K562 (cell line): ENCODE measurements at regions not wholly inside any gene's neighbourhood (a gene's known extent, or its start where the extent isn't known, plus 50 kb on each side); places are given as distances from the start of the nearest gene placed in this dataset.

Source experiments
- ATAC-seq: fragments of 200-7000 bp; cut with Tn5 transposase; 3 replicates; pipeline ENCODE4 v1.9.1; 2020; ENCODE audit warnings: moderate library complexity
- BruUV-seq: library from RNA; stranded (reverse); fragments of 400-500 nt; replicated peaks from 2 replicates; lab custom pipeline; 2021; lab: Mats Ljungman, UMichigan
- CTCF ChIA-PET: fragments of 300-600 bp; formaldehyde crosslinking; extraction: SDS; loops from one replicate; lab custom pipeline; 2021; ENCODE audit warnings: low intra/inter-chr PET ratio; lab: Yijun Ruan, JAX
- POLR2A ChIA-PET: fragments of 300-600, 350-650 bp; sonication (Branson Sonifier 250); formaldehyde crosslinking; extraction: SDS; loops from one replicate; lab custom pipeline; 2021; ENCODE audit warnings: antibody characterized with exemption, inconsistent platforms; lab: Yijun Ruan, JAX
- DNase-seq, 4 experiments: peaks; one replicate each; pipeline versions ENCODE4 v3.0.0 to v3.0.0-alpha.2; 2011 to 2018; ENCODE audit warnings: low spot score in 3 of 4, mixed read lengths in 3 of 4; ENCODE audit errors: extremely low read depth in 1 of 4
- FAIRE-seq: peaks from 2 replicates; lab custom pipeline; 2011; peaks lifted over from hg19 to GRCh38; lab: Jason Lieb, UNC
- H2AFZ ChIP-seq: 2 replicates; pipeline ENCODE4 v1.6.0; 2011; ENCODE audit warnings: low read depth, low read length, control low read depth, inconsistent platforms
- H3K27ac ChIP-seq: fragments of 200-600 bp; 3 replicates; pipeline ENCODE4 v1.8.0; 2011; ENCODE audit warnings: low read depth, mild to moderate bottlenecking, control low read depth, inconsistent platforms, low read length, moderate library complexity, mixed read lengths; ENCODE audit errors: extremely low read depth
- H3K27me3 ChIP-seq, 2 experiments: fragments of 300-600 bp in 1 of 2; 2 replicates in 1 of 2; 3 replicates in 1 of 2; pipeline versions ENCODE4 v1.6.0 to v1.8.0; 2011; ENCODE audit warnings: inconsistent platforms in 2 of 2, low read length in 2 of 2, mild to moderate bottlenecking in 1 of 2, mixed read lengths in 1 of 2, moderate library complexity in 1 of 2; ENCODE audit not compliant: control insufficient read depth in 2 of 2, insufficient read depth in 2 of 2
- H3K36me3 ChIP-seq: fragments of 300-600 bp; 3 replicates; pipeline ENCODE4 v1.8.0; 2011; ENCODE audit warnings: mild to moderate bottlenecking, low read length, inconsistent platforms; ENCODE audit not compliant: control insufficient read depth, insufficient read depth
- H3K4me1 ChIP-seq, 2 experiments: fragments of 200-600 bp in 1 of 2; replicated peaks in 1 of 2; 2 replicates in 1 of 2; 3 replicates in 1 of 2; pipeline versions ENCODE4 v1.5.1 to v1.8.0; 2011; ENCODE audit warnings: inconsistent platforms in 2 of 2, low read length in 2 of 2, mild to moderate bottlenecking in 1 of 2, mixed read lengths in 1 of 2, moderate library complexity in 1 of 2; ENCODE audit not compliant: control insufficient read depth in 2 of 2, insufficient read depth in 2 of 2
- H3K4me2 ChIP-seq: 2 replicates; pipeline ENCODE4 v1.6.1; 2011; ENCODE audit warnings: low read length, control low read depth, inconsistent platforms, mixed read lengths; ENCODE audit not compliant: insufficient read depth
- H3K4me3 ChIP-seq: fragments of 200-600 bp; sonication (generic), shearing (Covaris generic); 2 replicates; pipeline ENCODE4 v1.5.1; 2016; ENCODE audit warnings: control low read depth, inconsistent platforms
- H3K79me2 ChIP-seq: fragments of 200-600 bp; 3 replicates; pipeline ENCODE4 v1.8.0; 2011; ENCODE audit warnings: low read length, inconsistent platforms; ENCODE audit not compliant: control insufficient read depth, insufficient read depth
- H3K9ac ChIP-seq, 2 experiments: 2 replicates each; pipeline versions ENCODE4 v1.6.0 to v1.6.1; 2011; ENCODE audit warnings: low read depth in 2 of 2, low read length in 2 of 2, control low read depth in 1 of 2, inconsistent platforms in 1 of 2, mild to moderate bottlenecking in 1 of 2, mixed read lengths in 1 of 2; ENCODE audit not compliant: insufficient read depth in 1 of 2
- H3K9me1 ChIP-seq: one replicate; pipeline ENCODE4 v1.6.0; 2011; ENCODE audit warnings: inconsistent platforms, mild to moderate bottlenecking, low read length, moderate library complexity; ENCODE audit not compliant: control insufficient read depth, insufficient read depth
- H3K9me3 ChIP-seq: replicated peaks from 2 replicates; pipeline ENCODE4 v1.5.1; 2011; ENCODE audit warnings: low read depth, low read length, inconsistent platforms; ENCODE audit not compliant: control insufficient read depth, insufficient read depth
- H4K20me1 ChIP-seq: replicated peaks from 2 replicates; pipeline ENCODE4 v1.6.1; 2011; ENCODE audit warnings: low read length, inconsistent platforms, mixed read lengths; ENCODE audit not compliant: control insufficient read depth, insufficient read depth
- ADNP ChIP-seq: fragments of 200-800 bp; sonication (Bioruptor generic); IDR thresholded peaks from 2 replicates; pipeline ENCODE4 v1.6.1; 2016; ENCODE audit warnings: missing genetic modification characterization, missing compliant biosample characterization
- CHD4 ChIP-seq: fragments of 200-600 bp; sonication (generic); IDR thresholded peaks from 3 replicates; pipeline ENCODE4 v1.6.1; 2012; ENCODE audit warnings: low read depth, mild to moderate bottlenecking, mixed read lengths, low read length, inconsistent platforms; ENCODE audit not compliant: insufficient read depth, insufficient replicate concordance, poor library complexity, severe bottlenecking
- EZH2 ChIP-seq: IDR thresholded peaks from 2 replicates; pipeline ENCODE4 v1.6.1; 2012; ENCODE audit warnings: low read depth, mild to moderate bottlenecking, inconsistent platforms, low read length, borderline replicate concordance
- FOXP1 ChIP-seq: sonication (generic); formaldehyde crosslinking; IDR thresholded peaks from 2 replicates; pipeline ENCODE4 v1.8.0; 2022; ENCODE audit warnings: mild to moderate bottlenecking, missing genetic modification reagents
- MCM3 ChIP-seq: fragments of 450-650 bp; IDR thresholded peaks from 2 replicates; pipeline ENCODE4 v1.6.1; 2016
- MTF1 ChIP-seq: fragments of 250-450 bp; sonication (Bioruptor Pico); IDR thresholded peaks from 2 replicates; pipeline ENCODE4 v1.9.0; 2021; ENCODE audit warnings: moderate library complexity, mild to moderate bottlenecking, inconsistent platforms, borderline replicate concordance
- MYBL2 ChIP-seq, 2 experiments: fragments of 450-650 bp in 1 of 2; sonication (generic) in 1 of 2; formaldehyde crosslinking in 1 of 2; IDR thresholded peaks; 2 replicates each; pipeline versions ENCODE4 v1.6.1 to v1.8.1; 2017 to 2022; ENCODE audit warnings: borderline replicate concordance in 1 of 2, inconsistent platforms in 1 of 2, low read depth in 1 of 2, mild to moderate bottlenecking in 1 of 2, missing genetic modification reagents in 1 of 2, moderate library complexity in 1 of 2
- NFATC3 ChIP-seq: fragments of 450-650 bp; IDR thresholded peaks from 2 replicates; pipeline ENCODE4 v1.6.1; 2017; ENCODE audit warnings: mild to moderate bottlenecking
- RBBP5 ChIP-seq: fragments of 200-600 bp; sonication (generic); IDR thresholded peaks from 2 replicates; pipeline ENCODE4 v1.6.1; 2012; ENCODE audit warnings: borderline replicate concordance, mild to moderate bottlenecking, low read length, control low read depth, inconsistent platforms; ENCODE audit not compliant: insufficient read depth, poor library complexity, severe bottlenecking
- TAF1 ChIP-seq: IDR thresholded peaks from 2 replicates; pipeline ENCODE4 v1.6.1; 2011; ENCODE audit warnings: mild to moderate bottlenecking, low read length, moderate library complexity; ENCODE audit not compliant: insufficient read depth, control insufficient read depth, severe bottlenecking; ENCODE audit errors: extremely low read depth
- ZFP36 ChIP-seq: fragments of 150-350 bp; IDR thresholded peaks from 2 replicates; pipeline ENCODE4 v1.6.1; 2018; ENCODE audit warnings: low read length, low read depth; ENCODE audit not compliant: partially characterized antibody
- ZNF444 ChIP-seq: fragments of 250-450 bp; sonication (Bioruptor Pico); IDR thresholded peaks from 2 replicates; pipeline ENCODE4 v1.4.0; 2020; ENCODE audit warnings: mild to moderate bottlenecking, moderate library complexity
- ZNF785 ChIP-seq: fragments of 250-450 bp; sonication (Bioruptor Pico); IDR thresholded peaks from 2 replicates; pipeline ENCODE4 v1.4.0; 2020; ENCODE audit warnings: mild to moderate bottlenecking
- WGBS: fragments of 100-300 bp; shearing (Covaris generic); methylation state at CpG from one replicate; pipeline ENCODE4 v1.1.6; 2016; ENCODE audit warnings: low coverage, mixed read lengths; ENCODE audit not compliant: insufficient coverage; ENCODE audit errors: missing lambda C conversion rate; 5-methylcytosine and 5-hydroxymethylcytosine counted together
- in situ Hi-C: fragments of 300-500 bp; cut with MboI; formaldehyde crosslinking; loops from 4 replicates; pipeline ENCODE4 v1.15.0; 2018; ENCODE audit warnings: inconsistent platforms, mixed read lengths
- intact Hi-C: fragments of 100-400 bp; cut with micrococcal nuclease; formaldehyde crosslinking; loops from 2 replicates; pipeline ENCODE4 v1.14.2; 2022
- TF ChIP-seq, protein P1 (sequence below): sonication (generic); formaldehyde crosslinking; IDR thresholded peaks from 2 replicates; pipeline ENCODE4 v1.8.1; 2023; ENCODE audit warnings: mild to moderate bottlenecking, missing genetic modification reagents
- TF ChIP-seq, protein P2 (sequence below): IDR thresholded peaks from 3 replicates; pipeline ENCODE4 v1.6.1; 2011; ENCODE audit warnings: borderline replicate concordance, mild to moderate bottlenecking, moderate library complexity; ENCODE audit not compliant: insufficient read length; ENCODE audit errors: extremely low read depth
- TF ChIP-seq, protein P3 (sequence below): fragments of 250-450 bp; sonication (Bioruptor Pico); IDR thresholded peaks from 2 replicates; pipeline ENCODE4 v1.4.0; 2020; ENCODE audit warnings: mild to moderate bottlenecking, moderate library complexity

DNA sequence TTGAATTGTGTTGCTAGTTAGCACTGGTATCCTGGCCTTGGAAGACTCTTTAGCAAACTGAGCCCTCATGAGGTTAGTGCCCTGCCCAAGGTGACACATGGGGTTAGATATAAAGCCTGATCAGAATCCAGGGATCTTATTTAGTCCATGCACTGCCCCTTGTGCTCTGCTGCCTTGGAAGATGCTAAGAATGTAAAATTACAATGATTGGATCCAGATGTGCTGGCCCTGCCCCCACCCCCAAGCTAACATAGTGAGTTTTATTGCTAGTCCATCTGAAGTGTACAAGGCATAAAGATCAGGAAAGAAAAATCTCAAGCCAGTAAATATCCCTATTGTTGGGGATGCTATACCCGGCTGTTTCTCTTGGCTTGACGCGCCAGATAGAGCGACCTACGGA lies 248.1 kb upstream of the C2CD4B start:
- POLR2A ChIA-PET: no interaction called here
- TF ChIP-seq ADNP (tag) (no peak), MYBL2 (IDR thresholded peaks at IDR 0.05; ENCODE audit: low read depth) (no peak), MYBL2 (CRISPR knock-in tag; IDR thresholded peaks at IDR 0.05; ENCODE audit: borderline replicate concordance) (no peak), ZNF785 (CRISPR knock-in tag) (no peak), TAF1 (no peak), ZFP36 (no peak), NFATC3 (no peak), RBBP5 (no peak), FOXP1 (no peak), CHD4 (no peak), ZNF444 (CRISPR knock-in tag) (no peak), MCM3 (no peak), EZH2 (no peak), MTF1 (CRISPR knock-in tag) (no peak)
- TF ChIP-seq, protein P1, sequence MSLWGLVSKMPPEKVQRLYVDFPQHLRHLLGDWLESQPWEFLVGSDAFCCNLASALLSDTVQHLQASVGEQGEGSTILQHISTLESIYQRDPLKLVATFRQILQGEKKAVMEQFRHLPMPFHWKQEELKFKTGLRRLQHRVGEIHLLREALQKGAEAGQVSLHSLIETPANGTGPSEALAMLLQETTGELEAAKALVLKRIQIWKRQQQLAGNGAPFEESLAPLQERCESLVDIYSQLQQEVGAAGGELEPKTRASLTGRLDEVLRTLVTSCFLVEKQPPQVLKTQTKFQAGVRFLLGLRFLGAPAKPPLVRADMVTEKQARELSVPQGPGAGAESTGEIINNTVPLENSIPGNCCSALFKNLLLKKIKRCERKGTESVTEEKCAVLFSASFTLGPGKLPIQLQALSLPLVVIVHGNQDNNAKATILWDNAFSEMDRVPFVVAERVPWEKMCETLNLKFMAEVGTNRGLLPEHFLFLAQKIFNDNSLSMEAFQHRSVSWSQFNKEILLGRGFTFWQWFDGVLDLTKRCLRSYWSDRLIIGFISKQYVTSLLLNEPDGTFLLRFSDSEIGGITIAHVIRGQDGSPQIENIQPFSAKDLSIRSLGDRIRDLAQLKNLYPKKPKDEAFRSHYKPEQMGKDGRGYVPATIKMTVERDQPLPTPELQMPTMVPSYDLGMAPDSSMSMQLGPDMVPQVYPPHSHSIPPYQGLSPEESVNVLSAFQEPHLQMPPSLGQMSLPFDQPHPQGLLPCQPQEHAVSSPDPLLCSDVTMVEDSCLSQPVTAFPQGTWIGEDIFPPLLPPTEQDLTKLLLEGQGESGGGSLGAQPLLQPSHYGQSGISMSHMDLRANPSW (CRISPR knock-in tag): no peak
- TF ChIP-seq, protein P2, sequence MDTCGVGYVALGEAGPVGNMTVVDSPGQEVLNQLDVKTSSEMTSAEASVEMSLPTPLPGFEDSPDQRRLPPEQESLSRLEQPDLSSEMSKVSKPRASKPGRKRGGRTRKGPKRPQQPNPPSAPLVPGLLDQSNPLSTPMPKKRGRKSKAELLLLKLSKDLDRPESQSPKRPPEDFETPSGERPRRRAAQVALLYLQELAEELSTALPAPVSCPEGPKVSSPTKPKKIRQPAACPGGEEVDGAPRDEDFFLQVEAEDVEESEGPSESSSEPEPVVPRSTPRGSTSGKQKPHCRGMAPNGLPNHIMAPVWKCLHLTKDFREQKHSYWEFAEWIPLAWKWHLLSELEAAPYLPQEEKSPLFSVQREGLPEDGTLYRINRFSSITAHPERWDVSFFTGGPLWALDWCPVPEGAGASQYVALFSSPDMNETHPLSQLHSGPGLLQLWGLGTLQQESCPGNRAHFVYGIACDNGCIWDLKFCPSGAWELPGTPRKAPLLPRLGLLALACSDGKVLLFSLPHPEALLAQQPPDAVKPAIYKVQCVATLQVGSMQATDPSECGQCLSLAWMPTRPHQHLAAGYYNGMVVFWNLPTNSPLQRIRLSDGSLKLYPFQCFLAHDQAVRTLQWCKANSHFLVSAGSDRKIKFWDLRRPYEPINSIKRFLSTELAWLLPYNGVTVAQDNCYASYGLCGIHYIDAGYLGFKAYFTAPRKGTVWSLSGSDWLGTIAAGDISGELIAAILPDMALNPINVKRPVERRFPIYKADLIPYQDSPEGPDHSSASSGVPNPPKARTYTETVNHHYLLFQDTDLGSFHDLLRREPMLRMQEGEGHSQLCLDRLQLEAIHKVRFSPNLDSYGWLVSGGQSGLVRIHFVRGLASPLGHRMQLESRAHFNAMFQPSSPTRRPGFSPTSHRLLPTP: no peak
- TF ChIP-seq, protein P3, sequence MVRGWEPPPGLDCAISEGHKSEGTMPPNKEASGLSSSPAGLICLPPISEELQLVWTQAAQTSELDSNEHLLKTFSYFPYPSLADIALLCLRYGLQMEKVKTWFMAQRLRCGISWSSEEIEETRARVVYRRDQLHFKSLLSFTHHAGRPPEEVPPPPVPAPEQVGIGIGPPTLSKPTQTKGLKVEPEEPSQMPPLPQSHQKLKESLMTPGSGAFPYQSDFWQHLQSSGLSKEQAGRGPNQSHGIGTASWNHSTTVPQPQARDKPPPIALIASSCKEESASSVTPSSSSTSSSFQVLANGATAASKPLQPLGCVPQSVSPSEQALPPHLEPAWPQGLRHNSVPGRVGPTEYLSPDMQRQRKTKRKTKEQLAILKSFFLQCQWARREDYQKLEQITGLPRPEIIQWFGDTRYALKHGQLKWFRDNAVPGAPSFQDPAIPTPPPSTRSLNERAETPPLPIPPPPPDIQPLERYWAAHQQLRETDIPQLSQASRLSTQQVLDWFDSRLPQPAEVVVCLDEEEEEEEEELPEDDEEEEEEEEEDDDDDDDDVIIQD (CRISPR knock-in tag): no peak
- TF ChIP-seq, all 486 proteins: peak for 0
- Histone ChIP-seq H3K27me3 (peaks cover 8 to 21% of the 10 kb centered on the region in 2 experiments; a peak in 4 of 5 replicates), H3K9me1 (no peaks in the 10 kb centered on the region), H3K4me1 (no peaks in the 10 kb centered on the region), H3K4me2 (no peak overlapping the region), H4K20me1 (no peaks in the 10 kb centered on the region), H2AFZ (no peak overlapping the region), H3K4me3 (no peak overlapping the region), H3K27ac (no peak overlapping the region), H3K9ac (no peak overlapping the region), H3K9me3 (no peaks in the 10 kb centered on the region), H3K36me3 (no peaks in the 10 kb centered on the region), H3K79me2 (no peaks in the 10 kb centered on the region)
- intact Hi-C loops (no loop called here), in situ Hi-C loops (no loop called here)
- CTCF ChIA-PET: no interaction called here
- FAIRE-seq (no peak), DNase-seq (no peak), ATAC-seq (no peak)
- whole genome bisulfite sequencing: 0% methylated on average over 5 of the region's 5 CpGs
- no TSS peak for BruUV-seq
